HG03460 (cell line): ENCODE measurements at regions not wholly inside any gene's neighbourhood (a gene's known extent, or its start where the extent isn't known, plus 50 kb on each side); places are given as distances from the start of the nearest gene placed in this dataset.

Source experiments
- ATAC-seq: cut with Tn5 transposase; IDR thresholded peaks from one replicate; pipeline ENCODE4 v1.9.1; 2021; ENCODE audit not compliant: unreplicated experiment

GRCh38 chr12:127293507-127294310 is 973.3 kb upstream of the TMEM132C start:
- no peak for ATAC-seq

- no peak for ATAC-seq
These were observed 972.2 kb upstream of the TMEM132C start for GRCh38 chr12:127294651-127295210.

DNA sequence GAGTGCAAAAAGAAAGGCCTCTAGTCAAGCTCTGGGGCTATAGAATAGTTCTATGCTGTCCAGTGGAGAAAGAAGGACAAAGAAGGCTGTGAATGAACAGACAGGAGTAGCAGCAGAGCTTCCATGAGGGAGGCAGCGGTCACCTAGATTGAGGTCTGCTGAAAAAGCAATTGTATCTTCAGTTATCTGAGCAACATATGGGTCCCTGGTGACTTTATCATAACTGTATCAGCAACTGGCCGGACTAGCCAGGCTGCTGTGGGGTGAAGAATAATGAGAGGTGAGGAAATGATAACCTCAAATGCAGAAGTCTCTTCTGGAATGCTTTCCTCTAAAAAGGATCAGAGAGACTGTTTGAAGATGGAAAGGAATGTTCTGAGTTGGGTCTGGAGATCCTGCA is 971.3 kb upstream of the TMEM132C start:
- ATAC-seq = no peak

GRCh38 chr12:127296591-127296990 is 970.4 kb upstream of the TMEM132C start:
- ATAC-seq = no peak

- no peak for ATAC-seq
These were observed 969.6 kb upstream of the TMEM132C start for GRCh38 chr12:127297327-127297726.

- ATAC-seq = no peak
These were observed 966.9 kb upstream of the TMEM132C start for GRCh38 chr12:127300075-127300474.

GRCh38 chr12:127300753-127301152 is 966.2 kb upstream of the TMEM132C start:
- ATAC-seq = no peak

GRCh38 chr12:127301876-127302275 is 965.1 kb upstream of the TMEM132C start:
- ATAC-seq = no peak

- no peak for ATAC-seq
These were observed 961.9 kb upstream of the TMEM132C start for GRCh38 chr12:127304751-127305725.

DNA sequence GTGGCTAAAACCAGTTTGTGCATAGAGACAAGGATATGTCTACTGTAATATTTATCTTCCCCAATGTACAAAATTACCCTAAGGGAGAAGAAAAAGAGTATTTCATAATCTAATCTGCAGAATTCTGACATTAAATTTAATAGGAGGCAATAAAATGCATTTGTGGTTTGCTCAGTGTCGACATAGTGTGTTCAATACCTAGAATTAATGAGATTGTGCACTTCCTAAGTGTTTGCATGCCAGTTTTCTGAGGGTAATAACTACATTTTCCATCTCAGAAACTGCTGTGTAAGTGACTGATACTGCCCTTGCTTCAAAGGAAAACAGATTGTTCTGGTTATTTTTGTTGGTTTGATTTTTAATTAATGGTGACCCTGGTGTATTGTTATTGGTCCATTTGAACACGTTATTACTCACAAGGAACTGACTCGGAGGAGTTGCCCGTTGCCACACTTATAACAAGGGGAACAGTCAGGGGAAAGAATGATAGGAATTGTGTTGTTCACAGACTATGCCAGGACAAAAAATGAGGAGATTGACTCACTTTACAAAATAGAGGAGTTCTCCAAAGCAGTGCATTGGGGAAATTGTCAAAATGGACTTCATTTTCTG is 960.3 kb upstream of the TMEM132C start:
- ATAC-seq = no peak

DNA sequence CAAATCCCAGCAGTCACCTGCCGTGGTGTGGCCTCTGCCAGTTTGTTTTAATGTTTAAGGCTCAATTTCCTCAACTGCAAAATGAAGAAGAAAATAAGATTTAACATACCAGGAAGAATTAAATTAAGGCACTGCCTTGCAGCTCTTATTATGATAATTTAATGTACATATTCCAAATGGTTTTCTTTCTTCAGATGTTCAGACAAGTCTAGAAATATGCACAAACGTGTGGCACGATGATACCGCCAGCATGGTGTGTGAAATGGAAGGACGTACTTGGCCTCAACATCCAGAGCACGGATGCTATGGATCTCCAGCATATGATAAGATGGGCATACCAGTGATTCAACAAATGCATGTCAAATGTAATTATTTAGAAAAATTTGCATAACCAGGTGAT is 959.4 kb upstream of the TMEM132C start:
- ATAC-seq = no peak

DNA sequence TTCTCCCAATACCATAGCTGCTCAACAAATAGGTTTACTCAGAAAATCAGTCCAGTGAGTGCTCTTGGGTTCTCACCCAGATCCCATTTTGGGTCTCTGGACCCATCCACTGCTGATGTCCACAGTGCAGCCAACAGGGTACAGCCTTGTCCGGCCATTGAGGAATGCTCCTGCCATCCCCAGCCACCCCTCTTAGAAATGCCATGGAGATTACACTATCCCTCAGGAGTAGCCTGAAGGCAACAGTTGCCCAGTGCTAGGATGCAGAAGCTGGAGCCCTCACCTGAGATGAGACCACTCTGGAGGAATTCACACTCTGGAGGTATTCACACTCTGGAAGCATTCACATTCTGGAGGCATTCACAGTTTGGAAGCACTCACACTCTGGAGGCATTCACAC is 958.8 kb upstream of the TMEM132C start:
- no peak for ATAC-seq

- ATAC-seq = no peak
These were observed 956.4 kb upstream of the TMEM132C start for GRCh38 chr12:127310548-127310947.

DNA sequence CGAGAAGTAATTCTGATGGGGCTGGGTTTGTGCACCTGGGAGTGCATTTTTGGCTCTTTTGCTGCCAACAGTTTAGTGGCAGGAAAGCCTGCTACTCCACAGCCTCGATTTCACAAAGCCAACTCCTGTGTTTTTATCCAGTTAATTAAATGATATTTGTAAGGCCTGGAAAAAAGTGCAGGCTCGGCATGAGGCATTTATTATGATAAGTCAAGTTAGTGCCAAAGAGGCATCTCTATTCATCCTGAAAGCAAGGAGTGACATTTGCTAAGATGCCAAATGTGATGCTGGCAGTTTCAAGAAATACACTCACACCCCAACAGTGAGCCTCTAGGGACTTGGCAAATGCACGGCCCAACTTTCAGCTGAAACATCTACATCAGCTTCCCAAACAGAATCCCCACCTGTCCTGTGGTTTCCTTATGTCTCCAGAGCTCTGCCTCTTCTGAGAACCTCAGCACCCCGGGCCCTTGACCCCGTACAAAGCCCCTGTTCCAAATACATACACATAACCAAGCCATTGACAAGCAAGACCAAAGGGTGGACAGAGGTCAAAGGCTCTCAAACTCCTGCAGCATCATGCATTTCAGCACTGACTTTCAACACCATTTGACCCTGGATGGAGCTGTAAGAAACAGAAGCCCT is 955.1 kb upstream of the TMEM132C start:
- ATAC-seq = no peak

- ATAC-seq = no peak
These were observed 942.3 kb upstream of the TMEM132C start for GRCh38 chr12:127324681-127325080.

- no peak for ATAC-seq
These were observed 939.0 kb upstream of the TMEM132C start for GRCh38 chr12:127327986-127328385.

- ATAC-seq = no peak
These were observed 938.1 kb upstream of the TMEM132C start for GRCh38 chr12:127328867-127329266.

DNA sequence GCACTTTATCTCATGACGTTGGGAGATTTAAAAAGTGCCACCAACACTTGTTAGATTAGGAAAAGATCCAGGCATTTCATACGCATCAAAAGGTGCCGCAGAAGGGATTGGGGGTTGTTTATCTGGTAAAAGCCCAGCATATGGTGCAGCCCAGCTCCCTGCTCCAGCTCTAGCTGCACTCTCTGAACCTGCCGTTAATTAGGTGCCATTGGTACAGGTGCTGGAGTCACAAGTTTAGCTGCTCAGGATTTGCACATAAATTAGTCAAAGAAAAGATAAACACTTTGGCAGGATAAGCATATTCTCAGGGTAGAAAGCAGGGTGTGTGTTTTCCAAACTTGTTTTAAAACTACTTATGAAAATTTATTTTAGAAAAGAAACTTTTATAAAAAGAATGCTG is 932.6 kb upstream of the TMEM132C start:
- ATAC-seq = no peak

DNA sequence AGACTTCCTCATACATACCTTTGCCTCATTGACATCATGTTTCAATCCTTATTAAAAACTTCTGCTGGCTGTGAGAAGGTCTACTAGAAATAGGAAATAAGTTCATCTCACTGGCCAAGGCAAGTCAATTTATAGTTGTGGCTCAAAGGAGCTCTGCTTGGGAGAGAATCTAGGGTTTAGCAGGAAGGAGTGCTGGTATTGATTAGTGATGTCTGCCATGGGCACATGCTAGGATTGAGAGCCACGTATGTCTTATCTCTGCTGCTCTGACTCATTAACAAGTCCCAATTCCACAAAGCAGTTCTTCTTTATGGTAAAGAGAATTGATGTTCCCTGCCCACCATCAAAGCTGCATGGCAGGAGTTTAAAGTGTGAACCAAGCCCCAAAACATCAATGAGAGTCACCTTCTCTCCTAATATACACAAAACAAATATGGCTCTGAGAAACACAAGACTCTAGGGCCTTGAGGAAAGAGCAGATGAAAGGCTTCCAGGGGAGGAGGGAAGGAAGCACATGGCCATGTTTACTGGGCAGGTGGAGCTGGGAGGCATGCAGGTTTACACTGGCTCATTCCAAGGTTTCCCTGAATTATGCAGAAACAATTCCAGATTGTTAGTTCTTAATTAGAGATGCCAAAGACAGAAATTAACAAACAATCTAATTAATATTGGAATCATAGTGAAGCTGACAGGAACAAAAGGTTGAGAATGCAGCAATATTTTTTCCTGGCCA is 931.9 kb upstream of the TMEM132C start:
- no peak for ATAC-seq

DNA sequence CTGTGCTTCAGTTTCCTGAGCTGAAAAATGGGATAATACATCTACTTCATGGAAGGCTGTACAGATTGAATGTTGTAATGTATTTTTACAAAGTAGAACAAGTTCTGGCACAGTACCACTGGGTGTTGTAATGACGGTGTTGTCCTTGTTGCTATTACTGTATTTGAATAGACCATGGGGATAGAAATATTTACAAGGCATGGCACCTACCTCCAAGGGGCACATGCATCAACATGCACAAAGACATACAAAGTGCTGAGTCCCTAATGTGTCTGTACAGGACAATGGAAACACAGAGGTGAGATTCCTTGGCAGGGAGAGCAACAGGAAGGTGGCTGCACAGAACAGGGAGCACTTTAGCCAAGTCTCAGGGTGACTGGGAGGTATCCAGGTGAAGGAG is 930.6 kb upstream of the TMEM132C start:
- ATAC-seq = no peak
